Pulmonary artery endothelial cell (primary cell): ENCODE measurements at regions not wholly inside any gene's neighbourhood (a gene's known extent, or its start where the extent isn't known, plus 50 kb on each side); places are given as distances from the start of the nearest gene placed in this dataset.

Source experiments
- DNase-seq: peaks from one replicate; pipeline ENCODE4 v3.0.0-alpha.2; 2011; ENCODE audit warnings: low read depth, low spot score

GRCh38 chr7:45235905-45236304, 78.3 kb downstream of the RAMP3 start:
- no peak for DNase-seq

- DNase-seq: no peak
Observed at GRCh38 chr7:45236666-45237065, 79.1 kb downstream of the RAMP3 start.

GRCh38 chr7:45237788-45238461, 80.3 kb downstream of the RAMP3 start:
- DNase-seq: no peak

- no peak for DNase-seq
Observed at GRCh38 chr7:45238806-45239205, 81.2 kb downstream of the RAMP3 start.

GRCh38 chr7:45239486-45239885, 81.9 kb downstream of the RAMP3 start:
- DNase-seq: no peak

- DNase-seq: no peak
Observed at GRCh38 chr7:45240273-45240771, 82.7 kb downstream of the RAMP3 start.

- no peak for DNase-seq
Observed at GRCh38 chr7:45240926-45241325, 83.3 kb downstream of the RAMP3 start.

- DNase-seq: no peak
Observed at GRCh38 chr7:45241339-45242109, 83.9 kb downstream of the RAMP3 start.

GRCh38 chr7:45242261-45242660, 84.7 kb downstream of the RAMP3 start:
- no peak for DNase-seq

- no peak for DNase-seq
Observed at GRCh38 chr7:45242698-45243097, 85.1 kb downstream of the RAMP3 start.

GRCh38 chr7:45244981-45245380, 87.4 kb downstream of the RAMP3 start:
- DNase-seq: no peak

- no peak for DNase-seq
Observed at GRCh38 chr7:45246339-45246738, 88.7 kb downstream of the RAMP3 start.

- no peak for DNase-seq
Observed at GRCh38 chr7:45252248-45252647, 94.7 kb downstream of the RAMP3 start.

GRCh38 chr7:45252857-45253256, 95.3 kb downstream of the RAMP3 start:
- no peak for DNase-seq

- DNase-seq: no peak
Observed at GRCh38 chr7:45253368-45253767, 95.8 kb downstream of the RAMP3 start.

- DNase-seq: no peak
Observed at GRCh38 chr7:45255187-45255586, 97.6 kb downstream of the RAMP3 start.

- DNase-seq: no peak
Observed at GRCh38 chr7:45256309-45256708, 98.7 kb downstream of the RAMP3 start.

GRCh38 chr7:45256775-45257174, 99.2 kb downstream of the RAMP3 start:
- no peak for DNase-seq

- DNase-seq: no peak
Observed at GRCh38 chr7:45257284-45257683, 99.7 kb downstream of the RAMP3 start.

- no peak for DNase-seq
Observed at GRCh38 chr7:45258533-45259226, 101.1 kb downstream of the RAMP3 start.

GRCh38 chr7:45259227-45259596, 101.6 kb downstream of the RAMP3 start:
- DNase-seq: no peak

GRCh38 chr7:45259966-45260646, 102.5 kb downstream of the RAMP3 start:
- DNase-seq: no peak
